ENCODE measurements at regions not wholly inside any gene's neighbourhood (a gene's known extent, or its start where the extent isn't known, plus 50 kb on each side); places are given as distances from the start of the nearest gene placed in this dataset.
"Not testable (repeated sequence)": the region's sequence is repeated elsewhere in the genome, so short reads cannot be mapped to it uniquely, and the experiment has no call there.

DNA sequence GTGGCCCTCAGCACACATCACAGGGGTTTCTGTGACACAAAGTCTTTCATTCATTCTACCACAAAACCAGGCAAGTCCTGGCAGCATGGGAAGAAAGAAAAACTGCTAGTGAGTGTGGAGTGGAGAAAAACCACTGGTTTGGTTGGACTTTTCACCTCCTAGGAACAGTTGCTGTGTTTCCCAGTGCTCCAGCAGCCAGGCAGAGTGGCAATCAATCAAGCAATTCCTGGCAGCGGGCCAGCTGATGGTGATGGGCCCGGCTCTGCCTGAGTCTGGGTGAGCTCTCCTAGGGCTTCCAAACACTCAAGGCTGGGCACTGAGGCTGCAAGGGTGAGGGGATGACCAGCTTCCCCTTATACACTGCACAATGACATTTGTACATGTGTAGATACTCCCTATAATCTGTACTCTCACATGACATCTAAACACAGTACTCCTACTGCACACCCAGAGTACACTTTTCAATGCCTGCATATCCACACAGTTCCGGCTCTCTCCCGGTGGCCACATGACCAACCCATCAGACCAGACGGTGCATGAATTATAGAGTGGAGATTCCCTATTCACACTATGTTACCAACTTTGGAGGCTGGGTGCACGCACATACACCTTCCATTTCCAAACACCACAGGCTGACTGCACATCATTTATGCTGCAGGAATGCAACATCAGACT lies 156.6 kb downstream of the UNC5CL start:
- DNase-seq = no peak

DNA sequence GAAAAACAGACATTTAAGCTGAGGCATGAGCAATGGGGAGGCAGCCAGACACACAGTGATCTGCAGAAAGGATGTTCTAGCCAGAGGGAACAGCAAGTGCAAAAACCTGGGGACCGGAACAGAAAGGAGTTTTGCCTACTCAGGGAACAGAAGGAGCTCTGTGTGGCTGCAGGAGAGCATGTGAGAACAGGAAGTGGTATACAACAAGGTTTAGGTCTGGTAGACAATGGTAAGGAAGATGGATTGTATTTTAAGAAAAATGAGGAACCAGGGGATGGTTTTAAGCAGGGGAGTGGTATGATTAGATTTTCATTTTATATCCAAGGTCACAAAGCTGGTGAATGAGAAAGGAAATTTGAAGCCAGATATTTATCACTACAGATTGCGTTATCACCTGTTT lies 157.5 kb downstream of the UNC5CL start:
- DNase-seq = no peak

DNA sequence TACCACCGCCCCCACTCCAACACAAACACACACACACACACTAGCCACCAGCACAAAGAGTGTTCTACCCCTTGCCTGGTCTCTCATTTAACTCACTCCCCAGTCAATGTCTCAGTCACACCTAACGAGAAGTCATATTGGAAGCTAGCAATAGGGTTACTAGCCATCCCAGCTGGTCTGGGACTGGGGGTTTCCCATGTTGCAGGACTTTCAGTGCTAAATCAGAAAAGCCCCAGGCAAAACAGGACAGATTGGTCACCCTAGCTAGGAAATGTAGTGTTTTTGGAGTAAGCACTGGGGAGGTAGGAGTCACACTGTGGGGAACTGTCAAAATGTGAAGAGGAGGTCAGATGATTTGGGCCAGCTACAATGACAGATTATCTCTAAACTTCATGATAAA lies 158.1 kb downstream of the UNC5CL start:
- no peak for DNase-seq

DNA sequence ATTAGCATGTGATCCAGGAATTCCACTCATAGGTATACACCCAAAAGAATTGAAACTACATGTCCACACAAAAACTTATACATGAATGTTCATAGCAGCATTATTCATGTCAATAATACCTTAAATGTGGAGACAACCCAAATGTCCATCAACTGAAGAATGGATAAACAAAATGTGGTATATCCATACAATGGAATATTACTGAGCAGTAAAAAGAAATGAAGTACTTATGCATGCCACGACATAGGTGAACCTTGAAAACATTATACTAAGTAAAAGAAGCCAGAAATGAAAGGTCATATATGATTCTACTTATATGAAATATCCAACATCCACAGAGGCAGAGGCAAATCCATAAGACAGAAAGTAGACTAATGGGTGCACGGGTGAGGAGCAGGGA lies 159.9 kb downstream of the UNC5CL start:
- DNase-seq = no peak

DNA sequence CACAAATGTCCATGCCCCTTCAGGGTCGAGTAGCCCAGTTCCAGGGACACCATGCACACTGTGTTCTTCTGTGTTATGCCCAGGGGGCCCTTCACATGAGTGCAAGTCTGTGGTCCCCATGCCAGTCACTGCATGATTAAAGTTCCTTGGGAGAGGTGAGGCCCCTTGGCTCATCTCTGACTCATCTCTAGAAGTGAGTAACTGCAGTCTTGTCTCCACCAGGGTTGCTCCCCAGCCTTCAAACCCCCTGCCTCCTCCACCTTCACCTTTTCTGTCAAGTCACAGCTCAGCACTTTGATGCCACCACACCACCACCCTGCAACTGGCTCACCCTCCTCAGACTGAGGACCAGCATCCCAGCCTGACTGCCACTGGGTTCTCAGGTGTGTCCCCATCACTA lies 161.7 kb downstream of the UNC5CL start:
- no peak for DNase-seq

DNA sequence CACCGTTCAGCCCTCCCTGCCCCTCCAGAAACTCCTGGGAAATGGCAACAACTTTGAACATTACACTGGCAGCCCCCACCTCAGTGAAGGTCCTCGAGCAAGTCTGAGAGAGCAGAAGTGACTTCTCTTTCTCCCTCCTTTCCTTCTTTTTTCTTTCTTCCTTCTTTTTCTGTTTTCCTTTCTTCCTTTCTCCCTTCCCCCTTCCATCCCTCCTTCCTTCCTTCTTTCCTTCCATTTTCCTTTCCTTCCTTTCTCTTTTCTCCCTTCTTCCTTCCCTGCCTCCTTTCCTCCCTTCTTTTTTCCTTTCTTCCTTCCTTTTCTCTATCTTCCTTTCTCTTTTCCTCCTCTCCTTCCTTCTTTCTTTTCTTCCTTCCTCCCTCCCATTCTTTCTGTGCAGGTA lies 162.7 kb downstream of the UNC5CL start:
- DNase-seq = no peak

DNA sequence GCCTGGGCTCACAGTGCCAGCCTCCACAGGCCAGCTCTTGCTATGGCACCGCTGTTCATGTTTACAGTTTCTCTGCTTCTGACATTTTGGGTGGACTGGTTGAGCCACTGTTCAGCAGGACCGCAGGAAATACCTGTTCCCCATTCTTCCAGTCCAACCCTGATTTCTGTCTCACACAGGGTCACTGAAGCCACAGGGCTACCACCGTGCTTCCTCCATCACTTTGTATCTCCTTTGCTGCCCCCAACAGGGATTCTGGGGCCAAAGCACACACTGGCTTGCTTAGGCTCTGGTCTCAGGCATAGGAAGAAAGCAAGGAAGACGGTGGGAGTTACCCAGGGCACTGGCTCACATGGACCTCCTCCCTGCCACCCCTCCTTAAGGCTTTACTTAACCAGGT lies 164.5 kb downstream of the UNC5CL start:
- no peak for DNase-seq

DNA sequence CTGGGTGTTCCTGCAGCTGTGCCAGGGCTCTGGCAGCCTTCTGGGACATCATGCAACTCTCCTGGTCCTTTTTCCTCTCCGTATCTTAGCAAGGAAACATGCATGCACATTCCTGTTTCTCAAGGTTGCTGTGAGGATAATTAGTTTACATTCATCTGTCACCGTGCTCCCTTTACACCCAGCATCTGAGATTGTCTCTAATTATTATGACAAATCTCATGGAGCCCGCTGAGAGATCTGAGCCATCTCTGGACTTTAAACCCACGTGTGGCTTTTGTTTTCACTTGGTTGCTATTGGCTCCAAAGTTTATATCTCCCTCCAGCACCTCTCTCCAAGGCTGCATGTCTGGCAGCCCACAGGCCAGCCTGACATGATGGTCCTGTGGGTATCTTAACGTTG lies 167.6 kb downstream of the UNC5CL start:
- no peak for DNase-seq

DNA sequence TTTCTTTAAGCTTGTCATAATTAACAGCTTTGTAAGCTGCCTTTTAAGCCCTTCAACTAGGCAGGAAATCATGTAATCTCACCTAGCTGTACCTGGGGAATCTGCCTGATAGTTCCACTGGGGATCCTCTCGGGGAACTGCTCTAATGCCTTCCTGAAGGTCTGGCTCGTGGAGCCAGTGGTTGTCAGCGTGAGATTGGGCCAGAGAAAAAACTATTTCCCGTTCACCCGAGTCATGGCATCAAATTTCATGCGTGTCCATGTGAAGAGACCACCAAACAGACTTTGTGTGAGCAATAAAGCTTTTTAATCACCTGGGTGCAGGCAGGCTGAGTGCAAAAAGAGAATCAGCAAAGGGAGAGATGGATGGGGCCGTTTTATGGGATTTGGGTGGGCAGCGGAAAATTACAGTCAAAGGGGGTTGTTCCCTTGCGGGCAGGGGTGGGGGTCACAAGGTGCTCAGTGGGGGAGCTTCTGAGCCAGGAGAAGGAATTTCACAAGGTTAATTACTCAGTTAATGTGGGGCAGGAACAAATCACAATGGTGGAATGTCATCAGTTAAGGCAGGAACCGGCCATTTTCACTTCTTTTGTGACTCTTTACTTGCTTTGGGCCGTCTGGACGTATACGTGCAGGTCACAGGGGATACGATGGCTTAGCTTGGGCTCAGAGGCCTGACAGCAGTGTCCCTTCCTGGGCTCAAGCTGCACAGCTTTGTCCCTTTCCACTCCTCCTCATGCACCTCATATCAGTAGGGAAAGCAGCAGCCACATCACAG lies 170.7 kb downstream of the UNC5CL start:
- DNase-seq = not testable (repeated sequence)

DNA sequence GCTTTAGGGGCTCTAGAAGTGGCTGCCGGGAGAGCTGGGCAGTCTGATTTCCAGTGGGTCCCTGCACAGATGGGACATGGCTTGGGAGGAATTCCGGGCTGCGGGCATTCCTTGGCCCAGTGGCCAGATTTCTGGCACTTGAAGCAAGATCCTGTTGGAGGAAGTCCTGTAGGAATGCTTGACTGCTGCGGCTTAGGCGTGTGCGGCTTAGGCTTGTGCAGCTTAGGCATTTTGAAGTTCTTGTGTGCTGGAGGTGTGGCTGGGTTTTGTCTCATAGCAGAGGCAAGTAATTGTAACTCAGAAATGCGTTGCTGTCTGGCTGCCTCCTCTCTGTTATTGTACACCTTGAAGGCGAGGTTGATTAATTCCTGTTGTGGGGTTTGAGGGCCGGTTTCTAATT lies 171.5 kb downstream of the UNC5CL start:
- DNase-seq = not testable (repeated sequence)

DNA sequence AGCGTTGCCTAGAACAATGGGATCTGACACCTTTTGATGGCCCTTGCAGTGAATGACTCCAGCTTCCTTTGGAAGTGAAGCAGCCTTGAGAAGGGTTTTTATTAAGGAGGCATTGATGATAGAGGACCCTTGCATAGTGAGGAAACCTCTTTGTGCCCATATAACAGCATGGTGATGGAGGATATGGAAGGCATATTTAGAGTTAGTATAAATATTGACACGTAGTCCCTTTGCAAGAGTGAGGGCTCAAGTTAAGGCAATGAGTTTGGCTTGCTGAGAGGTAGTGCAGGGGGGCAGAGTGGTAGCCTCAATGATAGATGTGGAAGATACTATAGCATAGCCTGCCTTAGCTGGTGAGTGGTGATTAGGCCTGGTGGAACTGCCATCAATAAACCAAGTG lies 173.8 kb downstream of the UNC5CL start:
- DNase-seq = not testable (repeated sequence)

DNA sequence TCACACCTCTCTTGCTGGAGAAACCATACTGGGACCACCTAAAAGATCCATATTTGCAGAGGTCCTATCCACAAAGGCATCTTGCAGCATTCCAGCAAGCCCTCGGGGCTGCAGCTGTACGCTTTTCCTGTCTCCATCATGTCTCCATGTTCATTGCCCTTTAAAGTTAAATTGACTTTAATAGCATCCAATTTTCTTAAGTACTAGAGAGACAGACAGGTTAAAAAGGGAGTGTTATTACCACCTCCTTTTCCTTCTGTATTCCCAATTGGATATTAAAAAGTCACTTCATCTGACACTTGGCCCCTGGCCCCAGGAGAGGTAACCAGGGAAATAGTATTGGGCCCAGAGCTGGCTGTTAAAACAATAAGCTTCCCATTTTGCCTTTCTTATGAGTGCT lies 178.6 kb downstream of the UNC5CL start:
- DNase-seq = no peak

DNA sequence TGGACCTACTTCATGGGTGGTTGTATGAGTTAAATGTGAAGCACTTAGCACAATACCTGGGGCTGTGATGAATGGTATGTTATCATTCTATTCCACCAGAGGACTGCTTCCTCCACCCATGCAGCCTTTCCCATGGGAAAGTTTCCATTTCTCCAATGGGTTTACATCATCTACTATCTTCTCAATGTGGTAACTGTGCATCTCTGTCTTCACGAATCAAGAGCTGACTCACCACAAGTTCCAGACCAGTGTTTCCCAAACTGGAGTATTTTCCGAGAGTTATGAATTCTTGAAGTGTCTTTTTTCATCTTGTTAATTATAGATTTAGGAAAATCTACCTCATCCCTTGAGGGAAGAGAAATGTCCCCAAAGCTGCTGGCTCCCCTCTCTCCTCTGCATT lies 182.8 kb downstream of the UNC5CL start:
- DNase-seq = no peak

DNA sequence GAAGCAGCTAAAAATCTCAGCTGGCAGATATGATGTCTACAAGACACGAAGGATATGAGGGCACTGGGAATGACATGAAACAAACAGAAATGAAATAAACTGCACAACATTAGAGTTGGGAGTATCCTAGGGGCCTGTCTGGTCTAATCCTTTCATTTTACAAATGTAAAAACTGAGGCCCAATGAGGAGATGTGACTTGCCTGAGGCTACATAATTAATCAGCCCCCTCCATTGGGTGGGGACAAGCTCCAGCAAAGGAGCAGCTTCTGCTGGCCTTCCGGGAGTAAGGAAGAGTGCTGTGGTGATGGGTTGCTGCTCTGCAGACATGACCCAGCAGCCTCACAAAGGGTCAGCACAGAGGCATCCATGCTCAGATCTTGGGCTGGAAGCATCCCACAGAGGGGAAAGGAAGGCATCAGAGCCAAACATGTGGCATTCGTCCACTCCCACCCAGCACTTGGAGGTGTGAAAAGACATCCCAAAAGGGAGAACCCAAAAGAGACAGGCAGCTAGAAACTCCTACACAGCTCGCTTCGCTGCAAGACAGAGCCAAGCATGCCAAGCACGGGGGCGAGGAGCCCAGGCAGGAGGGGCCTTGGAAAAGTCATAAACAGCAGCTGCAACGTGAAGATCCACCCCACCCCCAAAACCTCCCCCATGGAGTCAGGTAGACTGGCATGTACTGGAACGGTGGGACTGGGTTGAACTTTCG lies 183.7 kb downstream of the UNC5CL start:
- no peak for DNase-seq

DNA sequence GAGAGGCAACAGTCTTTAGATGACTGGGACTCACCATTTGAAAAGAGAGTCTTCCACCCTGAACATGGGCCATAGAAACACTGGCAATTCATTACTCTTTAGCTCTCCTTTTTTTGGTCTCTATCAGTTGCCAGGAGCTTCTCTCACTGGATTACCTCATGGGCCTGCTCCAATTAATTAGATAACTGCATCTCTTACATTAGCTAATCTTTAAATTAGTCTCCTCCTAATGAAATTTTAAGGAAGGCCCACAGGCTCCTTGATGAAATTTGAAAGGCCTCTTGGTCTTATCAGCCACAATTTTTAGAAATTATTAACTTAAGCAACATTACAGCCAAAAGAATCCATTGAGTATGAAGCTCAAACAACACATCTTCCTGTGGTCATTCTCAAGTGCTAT lies 184.4 kb downstream of the UNC5CL start:
- DNase-seq = no peak

DNA sequence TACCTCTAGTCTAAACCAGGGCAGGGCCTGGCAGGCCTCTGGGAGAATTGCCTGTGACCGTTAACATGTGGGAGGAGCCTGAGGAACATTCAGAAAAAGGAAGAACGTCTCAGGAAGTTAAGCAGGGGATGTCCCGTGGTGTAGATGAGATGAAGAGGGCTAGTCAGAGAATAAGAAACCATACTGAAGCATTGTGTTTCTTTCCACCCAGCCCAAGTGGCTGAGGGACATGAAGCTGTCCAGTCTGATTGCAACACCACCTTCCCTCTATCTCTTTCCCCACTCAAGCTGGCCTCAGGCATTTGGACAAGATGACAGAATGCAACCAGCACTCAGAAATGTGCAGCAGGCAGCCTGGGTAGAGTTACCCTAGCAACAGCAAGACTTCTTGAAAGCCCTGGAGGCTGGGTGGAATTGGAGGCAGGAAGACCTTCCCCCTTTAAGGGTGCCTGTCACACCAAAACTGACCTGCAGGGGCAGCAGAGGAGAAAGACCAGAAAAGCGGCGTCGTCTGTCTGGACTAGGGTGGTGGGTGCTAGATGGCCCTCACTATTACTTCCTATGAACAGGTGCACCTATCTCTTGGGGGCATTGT lies 186.1 kb downstream of the UNC5CL start:
- no peak for DNase-seq

DNA sequence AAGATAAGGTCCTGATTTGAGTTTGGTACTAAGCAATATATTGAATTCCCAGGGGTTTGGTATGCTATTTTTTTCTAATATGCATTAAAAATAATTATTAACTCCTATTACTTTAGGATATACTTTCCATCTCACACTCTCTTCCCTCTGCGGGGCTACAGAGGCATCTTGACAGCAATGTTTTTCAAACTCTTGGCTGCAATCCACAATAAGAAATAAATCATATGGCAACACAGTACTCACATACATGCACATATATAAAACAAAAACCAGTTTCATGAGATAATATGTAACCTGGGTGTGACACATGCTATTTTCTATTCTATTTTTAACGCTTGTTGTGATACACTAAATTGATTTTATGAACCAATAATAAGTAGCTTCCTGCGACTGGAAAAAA lies 189.5 kb downstream of the UNC5CL start:
- no peak for DNase-seq

DNA sequence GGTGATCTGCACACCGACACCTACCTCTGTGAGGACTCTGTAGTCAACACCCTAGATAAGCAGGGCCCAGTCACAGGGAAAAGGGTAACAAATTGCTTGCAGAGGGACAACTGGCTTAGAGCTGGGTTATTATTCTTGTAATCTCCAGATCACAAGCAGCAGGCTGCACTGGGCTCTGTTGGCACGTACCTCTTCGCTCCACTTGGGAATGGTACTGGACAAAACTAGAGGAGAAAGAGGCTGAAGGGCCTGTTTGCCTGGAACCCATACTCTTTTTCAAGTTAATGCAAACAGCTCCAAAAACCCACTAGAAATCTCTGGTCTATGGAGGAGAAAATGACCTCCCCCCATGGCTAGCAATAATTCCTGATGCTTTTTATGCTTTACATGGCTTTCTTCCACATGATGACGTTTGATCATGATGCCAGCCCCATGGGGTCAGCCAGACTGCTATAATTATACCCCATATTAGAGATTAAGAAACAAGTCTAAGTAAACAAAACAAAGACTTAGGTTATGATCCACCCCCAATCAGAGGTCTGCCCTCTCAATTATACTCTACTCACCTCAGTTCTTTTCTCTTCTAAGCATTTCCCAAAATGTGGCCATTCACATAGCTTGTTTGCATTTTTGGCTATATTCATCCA lies 190.0 kb downstream of the UNC5CL start:
- DNase-seq = no peak

DNA sequence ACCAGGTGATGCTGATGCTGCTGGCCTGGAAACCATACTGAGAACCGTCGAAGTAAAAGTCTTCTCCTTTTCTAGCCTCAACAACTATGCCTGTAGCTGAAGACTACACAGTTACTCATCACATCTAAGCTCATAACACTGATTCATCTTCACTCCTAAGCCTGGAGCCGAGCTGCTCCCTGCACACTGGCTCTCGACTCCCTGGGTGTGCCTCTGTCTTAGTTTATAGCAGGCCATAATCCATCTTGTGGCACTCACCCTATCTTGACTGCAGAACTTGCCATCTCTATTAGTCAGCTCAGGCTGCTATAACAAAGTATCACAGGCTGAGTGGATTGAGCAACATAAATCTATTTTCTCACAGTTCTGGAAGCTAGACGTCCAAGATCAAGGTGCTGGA lies 191.0 kb downstream of the UNC5CL start:
- no peak for DNase-seq

DNA sequence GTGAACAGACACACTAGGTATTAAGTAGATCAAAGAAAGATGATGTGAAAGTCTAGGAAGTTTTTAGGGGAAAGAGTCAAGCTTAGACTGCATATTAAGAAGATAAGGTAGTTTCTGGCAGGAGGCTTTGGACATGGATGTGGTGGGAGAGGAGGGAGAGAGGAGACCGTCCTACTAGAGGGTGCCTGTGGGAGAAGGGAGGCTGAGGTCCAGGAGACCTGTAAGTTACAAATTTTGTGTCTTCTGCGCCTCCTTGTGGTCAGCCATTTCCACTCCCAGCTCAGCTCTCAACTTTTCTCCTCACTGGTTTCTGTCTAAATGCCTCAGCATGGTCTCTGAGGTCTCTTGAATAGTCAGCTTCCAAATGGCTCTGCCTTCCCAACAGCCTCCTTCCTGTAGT lies 193.5 kb downstream of the UNC5CL start:
- no peak for DNase-seq

DNA sequence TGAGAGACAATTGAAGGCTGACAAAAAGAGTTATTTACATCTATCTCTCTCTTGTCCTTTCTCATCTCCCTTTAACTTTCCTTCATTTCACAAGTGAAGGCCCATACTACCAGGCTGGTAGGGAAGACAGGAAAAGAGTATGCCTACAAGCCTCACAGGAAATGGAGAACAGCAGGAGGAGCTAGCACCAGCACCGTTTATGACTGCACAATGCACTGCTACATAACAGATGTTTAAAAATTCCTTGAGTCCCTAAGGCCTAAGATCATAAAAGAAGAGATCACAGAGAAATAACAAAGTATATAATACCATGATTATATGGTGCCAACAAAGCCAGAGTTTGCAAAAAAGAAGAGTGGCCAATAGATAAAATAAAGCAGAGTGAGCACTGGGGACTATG lies 194.8 kb downstream of the UNC5CL start:
- no peak for DNase-seq

DNA sequence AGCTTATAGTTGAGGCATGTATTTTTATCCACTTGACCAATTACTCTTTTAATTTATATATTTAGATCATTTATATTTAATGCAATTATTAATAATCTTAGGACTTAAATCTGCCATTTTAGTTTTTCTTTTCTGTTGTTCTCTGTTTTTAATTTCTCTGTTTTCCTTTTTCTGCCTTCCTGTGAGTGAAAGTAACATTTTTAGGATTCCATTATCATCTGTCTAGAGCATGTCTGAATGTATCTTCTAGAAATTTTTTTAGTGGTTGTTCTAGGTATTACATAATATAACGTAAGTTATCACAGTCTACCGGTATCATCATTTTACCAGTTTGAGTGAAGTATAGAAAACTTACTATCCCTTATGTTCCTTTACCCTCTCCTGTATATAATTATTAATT lies 197.3 kb downstream of the UNC5CL start:
- no peak for DNase-seq

DNA sequence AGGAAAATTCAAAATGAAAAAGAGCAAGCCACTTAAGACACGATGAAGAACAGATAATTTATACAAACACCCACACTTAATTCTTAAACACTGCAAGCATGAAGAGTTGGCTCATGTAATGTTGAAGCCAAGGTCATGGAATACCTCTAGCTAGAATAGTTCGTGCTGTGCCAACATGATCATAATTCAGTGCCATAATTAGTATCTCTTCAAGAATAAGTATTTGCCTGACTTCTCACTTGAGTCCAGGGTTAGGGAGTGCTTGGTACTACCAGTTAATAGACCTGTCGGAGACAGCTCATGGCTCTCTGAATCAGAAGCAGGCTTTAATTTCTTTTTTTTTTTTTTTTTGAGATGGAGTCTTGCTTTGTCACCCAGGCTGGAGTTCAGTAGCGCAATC lies 206.3 kb downstream of the UNC5CL start:
- no peak for DNase-seq

Measured in CD4-positive, alpha-beta T cell treated with Interleukin-15 for 1 hour (primary cell).